ENCODE measurements at regions not wholly inside any gene's neighbourhood (a gene's known extent, or its start where the extent isn't known, plus 50 kb on each side); places are given as distances from the start of the nearest gene placed in this dataset.

- DNase-seq (ENCODE audit: low spot score): no peak
These were observed 347.3 kb upstream of the CDH6 start for GRCh38 chr5:30846171-30846570.

- no peak for DNase-seq (ENCODE audit: low spot score)
These were observed 348.3 kb upstream of the CDH6 start for GRCh38 chr5:30845194-30845593.

GRCh38 chr5:30843541-30843940, 349.9 kb upstream of the CDH6 start:
- no peak for DNase-seq (ENCODE audit: low spot score)

GRCh38 chr5:30839956-30840355, 353.5 kb upstream of the CDH6 start:
- no peak for DNase-seq (ENCODE audit: low spot score)

- no peak for DNase-seq (ENCODE audit: low spot score)
These were observed 354.5 kb upstream of the CDH6 start for GRCh38 chr5:30838936-30839496.

- DNase-seq (ENCODE audit: low spot score): no peak
These were observed 361.0 kb upstream of the CDH6 start for GRCh38 chr5:30832519-30832918.

- no peak for DNase-seq (ENCODE audit: low spot score)
These were observed 361.9 kb upstream of the CDH6 start for GRCh38 chr5:30831605-30832004.

- DNase-seq (ENCODE audit: low spot score): no peak
These were observed 362.4 kb upstream of the CDH6 start for GRCh38 chr5:30831123-30831522.

- DNase-seq (ENCODE audit: low spot score): no peak
These were observed 382.2 kb upstream of the CDH6 start for GRCh38 chr5:30811298-30811697.

- DNase-seq (ENCODE audit: low spot score): no peak
These were observed 383.6 kb upstream of the CDH6 start for GRCh38 chr5:30809933-30810332.

GRCh38 chr5:30808996-30809395, 384.5 kb upstream of the CDH6 start:
- DNase-seq (ENCODE audit: low spot score): peak; percentile 6

GRCh38 chr5:30804739-30805505, 388.6 kb upstream of the CDH6 start:
- no peak for DNase-seq (ENCODE audit: low spot score)

GRCh38 chr5:30802961-30803705, 390.4 kb upstream of the CDH6 start:
- no peak for DNase-seq (ENCODE audit: low spot score)

- no peak for DNase-seq (ENCODE audit: low spot score)
These were observed 411.8 kb upstream of the CDH6 start for GRCh38 chr5:30781643-30782042.

- no peak for DNase-seq (ENCODE audit: low spot score)
These were observed 425.3 kb upstream of the CDH6 start for GRCh38 chr5:30768056-30768690.

GRCh38 chr5:30765706-30766105, 427.8 kb upstream of the CDH6 start:
- DNase-seq (ENCODE audit: low spot score): no peak

GRCh38 chr5:30765227-30765626, 428.3 kb upstream of the CDH6 start:
- no peak for DNase-seq (ENCODE audit: low spot score)

GRCh38 chr5:30764704-30765103, 428.8 kb upstream of the CDH6 start:
- DNase-seq (ENCODE audit: low spot score): no peak

- DNase-seq (ENCODE audit: low spot score): no peak
These were observed 433.8 kb upstream of the CDH6 start for GRCh38 chr5:30759731-30760130.

- no peak for DNase-seq (ENCODE audit: low spot score)
These were observed 441.5 kb upstream of the CDH6 start for GRCh38 chr5:30752015-30752414.

- peak; percentile 1 for DNase-seq (ENCODE audit: low spot score)
These were observed 443.5 kb upstream of the CDH6 start for GRCh38 chr5:30749971-30750370.

GRCh38 chr5:30747412-30747811, 446.1 kb upstream of the CDH6 start:
- no peak for DNase-seq (ENCODE audit: low spot score)

- no peak for DNase-seq (ENCODE audit: low spot score)
These were observed 456.8 kb upstream of the CDH6 start for GRCh38 chr5:30736669-30737068.

Measured in A172 (cell line).